ENCODE measurements at regions not wholly inside any gene's neighbourhood (a gene's known extent, or its start where the extent isn't known, plus 50 kb on each side); places are given as distances from the start of the nearest gene placed in this dataset.

DNA sequence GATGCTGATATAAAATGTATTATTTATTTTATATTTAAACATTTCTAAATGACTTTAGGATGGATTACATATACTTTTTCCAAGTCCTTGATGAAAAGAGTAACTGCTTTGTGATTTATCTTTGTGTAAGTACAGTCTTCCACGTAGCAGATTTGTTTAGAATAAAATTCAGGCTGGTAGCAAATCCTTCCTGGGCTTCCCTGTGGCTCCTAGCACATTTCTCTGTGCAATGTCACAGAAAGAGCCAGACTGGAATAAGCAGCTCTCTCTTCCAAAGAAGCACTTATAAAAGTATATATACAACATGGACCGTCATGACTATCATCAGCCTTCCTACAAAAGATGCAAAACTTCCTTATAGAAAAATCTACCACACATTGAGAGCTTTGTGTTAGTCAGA lies 388.6 kb downstream of the ACTL7B start:
- Histone ChIP-seq H3K9ac (ENCODE audit: low read length) (no peak overlapping the region), H3K4me2 (ENCODE audit: low read length) (no peak overlapping the region)
- no peak for FAIRE-seq

GRCh38 chr9:108466304-108466703 lies 389.5 kb downstream of the ACTL7B start:
- Mint-ChIP-seq H3K27me3 (ENCODE audit: low read depth, unreplicated experiment) (no peaks in the 10 kb centered on the region), H3K9me3 (ENCODE audit: unreplicated experiment) (no peaks in the 10 kb centered on the region), H3K27ac (ENCODE audit: unreplicated experiment) (no peak overlapping the region), H3K4me1 (ENCODE audit: low read depth, unreplicated experiment) (no peaks in the 10 kb centered on the region), H3K4me3 (ENCODE audit: unreplicated experiment) (no peak overlapping the region), H3K36me3 (ENCODE audit: low read depth, unreplicated experiment) (no peaks in the 10 kb centered on the region)
- no peak for FAIRE-seq
- peaks cover 10% of the 10 kb centered on the region for H3K4me1 ChIP-seq (ENCODE audit: insufficient read depth, low read length)
- H2AFZ ChIP-seq (ENCODE audit: low read depth, low read length), result no peak overlapping the region
- no peaks in the 10 kb centered on the region for H4K20me1 ChIP-seq (ENCODE audit: insufficient read depth, low read length)
- TF ChIP-seq, protein P1, sequence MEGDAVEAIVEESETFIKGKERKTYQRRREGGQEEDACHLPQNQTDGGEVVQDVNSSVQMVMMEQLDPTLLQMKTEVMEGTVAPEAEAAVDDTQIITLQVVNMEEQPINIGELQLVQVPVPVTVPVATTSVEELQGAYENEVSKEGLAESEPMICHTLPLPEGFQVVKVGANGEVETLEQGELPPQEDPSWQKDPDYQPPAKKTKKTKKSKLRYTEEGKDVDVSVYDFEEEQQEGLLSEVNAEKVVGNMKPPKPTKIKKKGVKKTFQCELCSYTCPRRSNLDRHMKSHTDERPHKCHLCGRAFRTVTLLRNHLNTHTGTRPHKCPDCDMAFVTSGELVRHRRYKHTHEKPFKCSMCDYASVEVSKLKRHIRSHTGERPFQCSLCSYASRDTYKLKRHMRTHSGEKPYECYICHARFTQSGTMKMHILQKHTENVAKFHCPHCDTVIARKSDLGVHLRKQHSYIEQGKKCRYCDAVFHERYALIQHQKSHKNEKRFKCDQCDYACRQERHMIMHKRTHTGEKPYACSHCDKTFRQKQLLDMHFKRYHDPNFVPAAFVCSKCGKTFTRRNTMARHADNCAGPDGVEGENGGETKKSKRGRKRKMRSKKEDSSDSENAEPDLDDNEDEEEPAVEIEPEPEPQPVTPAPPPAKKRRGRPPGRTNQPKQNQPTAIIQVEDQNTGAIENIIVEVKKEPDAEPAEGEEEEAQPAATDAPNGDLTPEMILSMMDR (IDR thresholded peaks at IDR 0.05; ENCODE audit: insufficient read depth, low read depth, low read length), result no peak
- no peak for TF ChIP-seq EZH2 (IDR thresholded peaks at IDR 0.05; ENCODE audit: insufficient read depth, low read length)
- no peaks in the 10 kb centered on the region for H3K79me2 ChIP-seq (ENCODE audit: insufficient read depth, low read length)
- no peaks in the 10 kb centered on the region for H3K27me3 ChIP-seq (ENCODE audit: insufficient read depth, low read length)
- DNase-seq (ENCODE audit: low read depth), result no peak
- H3K27ac ChIP-seq (ENCODE audit: low read depth, low read length), result no peak overlapping the region
- H3K36me3 ChIP-seq (ENCODE audit: insufficient read depth, low read length), result no peaks in the 10 kb centered on the region
- H3K4me3 ChIP-seq (ENCODE audit: insufficient read depth, low read depth, low read length), result no peak overlapping the region
- no peak overlapping the region for H3K4me2 ChIP-seq (ENCODE audit: low read length)
- no peaks in the 10 kb centered on the region for H3K9me3 ChIP-seq (ENCODE audit: insufficient read depth, low read depth, low read length)
- no peak overlapping the region for H3K9ac ChIP-seq (ENCODE audit: low read length)

More for the DNA sequence above, 388.6 kb downstream of the ACTL7B start:
- Histone ChIP-seq H3K4me1 (ENCODE audit: insufficient read depth, low read length) (peaks cover 10% of the 10 kb centered on the region), H2AFZ (ENCODE audit: low read depth, low read length) (no peak overlapping the region), H3K27ac (ENCODE audit: low read depth, low read length) (no peak overlapping the region), H3K27me3 (ENCODE audit: insufficient read depth, low read length) (no peaks in the 10 kb centered on the region), H4K20me1 (ENCODE audit: insufficient read depth, low read length) (no peaks in the 10 kb centered on the region), H3K9me3 (ENCODE audit: insufficient read depth, low read depth, low read length) (no peaks in the 10 kb centered on the region), H3K4me3 (ENCODE audit: insufficient read depth, low read depth, low read length) (no peak overlapping the region), H3K36me3 (ENCODE audit: insufficient read depth, low read length) (no peaks in the 10 kb centered on the region), H3K79me2 (ENCODE audit: insufficient read depth, low read length) (no peaks in the 10 kb centered on the region)
- Mint-ChIP-seq H3K4me3 (ENCODE audit: unreplicated experiment) (no peak overlapping the region), H3K27ac (ENCODE audit: unreplicated experiment) (no peak overlapping the region), H3K4me1 (ENCODE audit: low read depth, unreplicated experiment) (no peaks in the 10 kb centered on the region), H3K9me3 (ENCODE audit: unreplicated experiment) (no peaks in the 10 kb centered on the region), H3K27me3 (ENCODE audit: low read depth, unreplicated experiment) (no peaks in the 10 kb centered on the region), H3K36me3 (ENCODE audit: low read depth, unreplicated experiment) (no peaks in the 10 kb centered on the region)
- TF ChIP-seq, protein P1 (IDR thresholded peaks at IDR 0.05; ENCODE audit: insufficient read depth, low read depth, low read length), result no peak
- TF ChIP-seq EZH2 (IDR thresholded peaks at IDR 0.05; ENCODE audit: insufficient read depth, low read length), result no peak
- DNase-seq (ENCODE audit: low read depth), result no peak

GRCh38 chr9:108463932-108464606 lies 391.7 kb downstream of the ACTL7B start:
- peak; percentile 45 for FAIRE-seq
- TF ChIP-seq, protein P1 (IDR thresholded peaks at IDR 0.05; ENCODE audit: insufficient read depth, low read depth, low read length), result no peak
- no peak for TF ChIP-seq EZH2 (IDR thresholded peaks at IDR 0.05; ENCODE audit: insufficient read depth, low read length)
- Mint-ChIP-seq H3K4me1 (ENCODE audit: low read depth, unreplicated experiment) (no peaks in the 10 kb centered on the region), H3K36me3 (ENCODE audit: low read depth, unreplicated experiment) (no peaks in the 10 kb centered on the region), H3K4me3 (ENCODE audit: unreplicated experiment) (no peak overlapping the region), H3K9me3 (ENCODE audit: unreplicated experiment) (no peaks in the 10 kb centered on the region), H3K27me3 (ENCODE audit: low read depth, unreplicated experiment) (no peaks in the 10 kb centered on the region), H3K27ac (ENCODE audit: unreplicated experiment) (no peak overlapping the region)
- Histone ChIP-seq H3K79me2 (ENCODE audit: insufficient read depth, low read length) (no peaks in the 10 kb centered on the region), H3K36me3 (ENCODE audit: insufficient read depth, low read length) (no peaks in the 10 kb centered on the region), H2AFZ (ENCODE audit: low read depth, low read length) (no peak overlapping the region), H4K20me1 (ENCODE audit: insufficient read depth, low read length) (no peaks in the 10 kb centered on the region), H3K9ac (ENCODE audit: low read length) (no peak overlapping the region), H3K4me2 (ENCODE audit: low read length) (no peak overlapping the region), H3K4me1 (ENCODE audit: insufficient read depth, low read length) (peaks cover under 1% of the 10 kb centered on the region), H3K27ac (ENCODE audit: low read depth, low read length) (no peak overlapping the region), H3K27me3 (ENCODE audit: insufficient read depth, low read length) (no peaks in the 10 kb centered on the region), H3K9me3 (ENCODE audit: insufficient read depth, low read depth, low read length) (no peaks in the 10 kb centered on the region), H3K4me3 (ENCODE audit: insufficient read depth, low read depth, low read length) (no peak overlapping the region)
- peak; percentile 25 for DNase-seq (ENCODE audit: low read depth)

Data from astrocyte (in vitro differentiated cells and primary cell).